ENCODE measurements at regions not wholly inside any gene's neighbourhood (a gene's known extent, or its start where the extent isn't known, plus 50 kb on each side); places are given as distances from the start of the nearest gene placed in this dataset.

DNA sequence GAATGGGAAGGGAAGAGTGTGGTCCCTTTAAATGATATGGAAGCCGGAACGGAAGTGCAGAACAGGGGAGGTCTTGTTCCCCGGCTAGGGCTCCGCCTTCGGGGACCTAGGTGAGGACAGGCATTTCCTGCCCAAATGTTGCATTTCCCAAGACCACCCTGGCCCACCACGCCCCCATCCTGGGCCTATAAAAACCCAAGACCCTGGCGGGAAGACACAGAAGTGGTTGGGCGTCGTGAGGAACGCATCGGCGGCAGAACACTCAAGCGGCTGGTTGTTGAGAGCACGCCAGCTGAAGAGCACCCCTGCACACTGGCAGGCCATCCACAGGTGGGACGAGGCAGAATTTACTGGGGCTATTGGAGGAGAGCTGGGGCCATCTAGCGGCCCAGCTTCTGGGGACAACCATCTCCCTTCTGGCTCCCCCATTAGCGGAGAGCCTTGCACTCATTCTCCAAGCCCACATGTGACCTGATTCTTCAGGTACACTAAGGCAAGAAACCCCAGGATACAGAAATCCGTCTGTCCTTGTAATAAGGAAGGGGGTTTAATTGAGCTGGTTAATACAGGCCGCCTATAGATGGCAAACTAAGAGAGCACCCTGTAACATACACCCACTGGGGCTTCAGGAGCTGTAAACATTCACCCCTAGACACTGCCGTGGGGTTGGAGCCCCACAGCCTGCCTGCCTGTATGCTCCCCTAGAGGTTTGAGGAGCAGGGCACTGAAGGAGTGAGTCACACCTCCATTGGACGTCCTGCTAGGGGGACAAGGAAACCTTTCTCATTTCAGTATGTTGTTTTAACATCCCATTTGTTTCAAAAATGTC lies 1327.9 kb downstream of the BRINP3 start:
- TF ChIP-seq, protein P1, sequence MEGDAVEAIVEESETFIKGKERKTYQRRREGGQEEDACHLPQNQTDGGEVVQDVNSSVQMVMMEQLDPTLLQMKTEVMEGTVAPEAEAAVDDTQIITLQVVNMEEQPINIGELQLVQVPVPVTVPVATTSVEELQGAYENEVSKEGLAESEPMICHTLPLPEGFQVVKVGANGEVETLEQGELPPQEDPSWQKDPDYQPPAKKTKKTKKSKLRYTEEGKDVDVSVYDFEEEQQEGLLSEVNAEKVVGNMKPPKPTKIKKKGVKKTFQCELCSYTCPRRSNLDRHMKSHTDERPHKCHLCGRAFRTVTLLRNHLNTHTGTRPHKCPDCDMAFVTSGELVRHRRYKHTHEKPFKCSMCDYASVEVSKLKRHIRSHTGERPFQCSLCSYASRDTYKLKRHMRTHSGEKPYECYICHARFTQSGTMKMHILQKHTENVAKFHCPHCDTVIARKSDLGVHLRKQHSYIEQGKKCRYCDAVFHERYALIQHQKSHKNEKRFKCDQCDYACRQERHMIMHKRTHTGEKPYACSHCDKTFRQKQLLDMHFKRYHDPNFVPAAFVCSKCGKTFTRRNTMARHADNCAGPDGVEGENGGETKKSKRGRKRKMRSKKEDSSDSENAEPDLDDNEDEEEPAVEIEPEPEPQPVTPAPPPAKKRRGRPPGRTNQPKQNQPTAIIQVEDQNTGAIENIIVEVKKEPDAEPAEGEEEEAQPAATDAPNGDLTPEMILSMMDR (IDR thresholded peaks at IDR 0.05), result no peak
- TF ChIP-seq EP300 (IDR thresholded peaks at IDR 0.05), result no peak

Data from sigmoid colon (tissue), 4 donors.